ENCODE measurements at regions not wholly inside any gene's neighbourhood (a gene's known extent, or its start where the extent isn't known, plus 50 kb on each side); places are given as distances from the start of the nearest gene placed in this dataset.

- TF ChIP-seq CTCF (IDR thresholded peaks at IDR 0.05 in 8 of 11, conservative IDR thresholded peaks at IDR 0.05 in 3 of 11) (no peak), POLR2AphosphoS5 (IDR thresholded peaks at IDR 0.05) (no peak)
Measured at GRCh38 chr2:18444806-18445205, 115.6 kb downstream of the RDH14 start.

All from spleen (tissue), 7 donors.